ENCODE measurements at regions not wholly inside any gene's neighbourhood (a gene's known extent, or its start where the extent isn't known, plus 50 kb on each side); places are given as distances from the start of the nearest gene placed in this dataset.
A peak's percentile ranks its signal among the peaks of the same experiment; 100 is the strongest.

DNA sequence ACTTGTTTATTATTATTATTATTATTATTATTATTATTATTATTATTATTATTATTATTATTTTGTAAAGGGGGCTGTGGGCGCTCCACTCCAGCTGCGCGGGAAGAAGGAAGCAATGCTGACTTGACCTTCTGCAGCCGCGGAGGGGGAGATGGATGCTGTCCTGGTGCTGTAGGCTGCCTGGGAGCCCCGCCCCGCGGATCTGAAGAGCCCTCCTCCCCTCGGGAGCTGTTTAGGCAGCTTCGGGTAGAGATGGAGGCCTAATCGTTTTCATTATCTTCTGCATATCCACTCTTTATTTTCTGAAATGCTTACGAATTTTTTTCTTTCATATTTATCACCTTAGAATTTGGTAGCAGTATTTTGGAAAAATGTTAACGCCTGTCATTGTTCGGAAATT is 101.2 kb upstream of the KLF6 start:
- H3K4me1 ChIP-seq (ENCODE audit: insufficient read depth, low read length) = peaks cover 27% of the 10 kb centered on the region
- no peak overlapping the region for H3K9ac ChIP-seq (ENCODE audit: low read length)
- H3K27me3 ChIP-seq (ENCODE audit: low read length) = no peaks in the 10 kb centered on the region
- H4K20me1 ChIP-seq (ENCODE audit: low read length) = no peaks in the 10 kb centered on the region
- H3K27ac ChIP-seq (ENCODE audit: low read length) = peak overlapping the region; percentile 90
- no peak overlapping the region for H3K4me3 ChIP-seq (ENCODE audit: low read length)
- ATAC-seq = no peak
- no peak overlapping the region for H2AFZ ChIP-seq (ENCODE audit: low read length)
- TF ChIP-seq, protein P1, sequence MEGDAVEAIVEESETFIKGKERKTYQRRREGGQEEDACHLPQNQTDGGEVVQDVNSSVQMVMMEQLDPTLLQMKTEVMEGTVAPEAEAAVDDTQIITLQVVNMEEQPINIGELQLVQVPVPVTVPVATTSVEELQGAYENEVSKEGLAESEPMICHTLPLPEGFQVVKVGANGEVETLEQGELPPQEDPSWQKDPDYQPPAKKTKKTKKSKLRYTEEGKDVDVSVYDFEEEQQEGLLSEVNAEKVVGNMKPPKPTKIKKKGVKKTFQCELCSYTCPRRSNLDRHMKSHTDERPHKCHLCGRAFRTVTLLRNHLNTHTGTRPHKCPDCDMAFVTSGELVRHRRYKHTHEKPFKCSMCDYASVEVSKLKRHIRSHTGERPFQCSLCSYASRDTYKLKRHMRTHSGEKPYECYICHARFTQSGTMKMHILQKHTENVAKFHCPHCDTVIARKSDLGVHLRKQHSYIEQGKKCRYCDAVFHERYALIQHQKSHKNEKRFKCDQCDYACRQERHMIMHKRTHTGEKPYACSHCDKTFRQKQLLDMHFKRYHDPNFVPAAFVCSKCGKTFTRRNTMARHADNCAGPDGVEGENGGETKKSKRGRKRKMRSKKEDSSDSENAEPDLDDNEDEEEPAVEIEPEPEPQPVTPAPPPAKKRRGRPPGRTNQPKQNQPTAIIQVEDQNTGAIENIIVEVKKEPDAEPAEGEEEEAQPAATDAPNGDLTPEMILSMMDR (conservative IDR thresholded peaks at IDR 0.05; ENCODE audit: low read depth, low read length) = no peak
- TF ChIP-seq EZH2 (IDR thresholded peaks at IDR 0.05; ENCODE audit: low read length, unreplicated experiment) (no peak), EZH2phosphoT487 (IDR thresholded peaks at IDR 0.05; ENCODE audit: borderline replicate concordance, low read length) (no peak)
- H3K9me2 ChIP-seq (replicated peaks; ENCODE audit: low read length) = no peaks in the 10 kb centered on the region
- ChIA-PET CTCF (no interaction called here), POLR2A (ENCODE audit: unreplicated experiment) (no interaction called here)
- no peaks in the 10 kb centered on the region for H3F3A ChIP-seq (ENCODE audit: low read length, unreplicated experiment)
- H3K36me3 ChIP-seq (ENCODE audit: low read depth, low read length) = no peaks in the 10 kb centered on the region
- H3K79me2 ChIP-seq (ENCODE audit: low read length) = no peaks in the 10 kb centered on the region
- BruUV-seq (replicated peaks) = no TSS peak
- intact Hi-C loops (cut with micrococcal nuclease) = no loop called here
- no peak overlapping the region for H3K4me2 ChIP-seq (ENCODE audit: low read length)
- no peak for DNase-seq
- no peaks in the 10 kb centered on the region for H3K9me3 ChIP-seq (ENCODE audit: low read length)

DNA sequence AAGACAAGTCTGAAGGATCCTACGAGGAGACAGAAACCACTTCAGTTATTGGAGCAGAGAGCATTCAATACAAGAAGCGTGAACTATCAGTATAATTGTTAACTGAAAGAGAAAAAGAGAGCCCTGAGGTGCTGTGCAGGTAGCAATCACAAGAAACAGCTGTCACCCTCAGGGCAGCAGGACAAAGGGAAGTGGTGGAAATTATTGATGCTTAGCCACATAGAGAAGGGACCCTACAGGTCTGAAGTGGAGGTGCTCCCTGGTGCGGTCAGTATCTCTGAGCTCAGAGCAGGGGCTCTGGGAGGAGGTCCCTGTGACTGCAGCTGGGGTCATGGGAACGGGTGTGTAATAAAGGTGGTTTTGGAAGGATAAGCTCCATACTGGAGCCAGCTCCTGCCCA is 97.8 kb upstream of the KLF6 start:
- ATAC-seq = no peak
- POLR2A ChIA-PET (ENCODE audit: unreplicated experiment) = no interaction called here
- Histone ChIP-seq H4K20me1 (ENCODE audit: low read length) (no peaks in the 10 kb centered on the region), H2AFZ (ENCODE audit: low read length) (no peak overlapping the region), H3K79me2 (ENCODE audit: low read length) (no peaks in the 10 kb centered on the region), H3K9me3 (ENCODE audit: low read length) (no peaks in the 10 kb centered on the region), H3K4me2 (ENCODE audit: low read length) (no peak overlapping the region), H3K4me3 (ENCODE audit: low read length) (no peak overlapping the region), H3F3A (ENCODE audit: low read length, unreplicated experiment) (no peaks in the 10 kb centered on the region), H3K4me1 (ENCODE audit: insufficient read depth, low read length) (peaks cover 11% of the 10 kb centered on the region), H3K36me3 (ENCODE audit: low read depth, low read length) (no peaks in the 10 kb centered on the region), H3K27ac (ENCODE audit: low read length) (no peak overlapping the region), H3K9ac (ENCODE audit: low read length) (no peak overlapping the region), H3K9me2 (replicated peaks; ENCODE audit: low read length) (no peaks in the 10 kb centered on the region), H3K27me3 (ENCODE audit: low read length) (no peaks in the 10 kb centered on the region)
- DNase-seq = no peak
- BruUV-seq (replicated peaks) = no TSS peak
- CTCF ChIA-PET = no interaction called here
- TF ChIP-seq EZH2phosphoT487 (IDR thresholded peaks at IDR 0.05; ENCODE audit: borderline replicate concordance, low read length) (no peak), EZH2 (IDR thresholded peaks at IDR 0.05; ENCODE audit: low read length, unreplicated experiment) (no peak)
- TF ChIP-seq, protein P1 (conservative IDR thresholded peaks at IDR 0.05; ENCODE audit: low read depth, low read length) = no peak
- intact Hi-C loops (cut with micrococcal nuclease) = no loop called here

DNA sequence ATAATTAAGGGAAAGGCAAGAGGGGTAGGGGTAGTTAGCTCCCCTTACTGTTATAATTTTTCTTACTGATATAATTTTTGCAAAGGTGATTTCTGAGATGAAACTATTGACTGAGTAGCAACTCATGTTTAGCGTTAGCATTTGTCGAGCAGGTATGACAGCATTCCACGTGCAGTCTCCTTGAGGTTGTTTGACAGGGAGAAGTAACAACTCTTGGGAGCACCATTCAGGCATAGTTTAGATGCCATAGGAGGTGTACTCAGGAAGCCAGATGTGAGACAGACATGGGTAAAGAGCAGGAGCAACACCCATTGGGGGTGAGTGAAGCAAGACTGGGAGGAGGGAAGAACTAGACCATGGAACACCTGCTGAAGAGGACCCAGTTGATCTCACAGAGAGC is 96.6 kb upstream of the KLF6 start:
- peak; percentile 27 for DNase-seq
- intact Hi-C loops (cut with micrococcal nuclease) = no loop called here
- no peak overlapping the region for H3K4me3 ChIP-seq (ENCODE audit: low read length)
- POLR2A ChIA-PET (ENCODE audit: unreplicated experiment) = no interaction called here
- no peaks in the 10 kb centered on the region for H3K27me3 ChIP-seq (ENCODE audit: low read length)
- BruUV-seq (replicated peaks) = no TSS peak
- H3K9me2 ChIP-seq (replicated peaks; ENCODE audit: low read length) = no peaks in the 10 kb centered on the region
- CTCF ChIA-PET = no interaction called here
- no peaks in the 10 kb centered on the region for H3K36me3 ChIP-seq (ENCODE audit: low read depth, low read length)
- H4K20me1 ChIP-seq (ENCODE audit: low read length) = no peaks in the 10 kb centered on the region
- no peak overlapping the region for H3K9ac ChIP-seq (ENCODE audit: low read length)
- H2AFZ ChIP-seq (ENCODE audit: low read length) = no peak overlapping the region
- no peak for ATAC-seq
- H3K27ac ChIP-seq (ENCODE audit: low read length) = no peak overlapping the region
- H3K4me1 ChIP-seq (ENCODE audit: insufficient read depth, low read length) = no peaks in the 10 kb centered on the region; the same call in 1 of the 2 replicates
- no peaks in the 10 kb centered on the region for H3K79me2 ChIP-seq (ENCODE audit: low read length)
- TF ChIP-seq, protein P1 (conservative IDR thresholded peaks at IDR 0.05; ENCODE audit: low read depth, low read length) = no peak
- TF ChIP-seq EZH2 (IDR thresholded peaks at IDR 0.05; ENCODE audit: low read length, unreplicated experiment) = no peak
- no peak for TF ChIP-seq EZH2phosphoT487 (IDR thresholded peaks at IDR 0.05; ENCODE audit: borderline replicate concordance, low read length)
- no peaks in the 10 kb centered on the region for H3K9me3 ChIP-seq (ENCODE audit: low read length)
- no peaks in the 10 kb centered on the region for H3F3A ChIP-seq (ENCODE audit: low read length, unreplicated experiment)
- H3K4me2 ChIP-seq (ENCODE audit: low read length) = no peak overlapping the region

All from PC-3 (cell line).